SU-DHL-6 (cell line): ENCODE measurements at regions not wholly inside any gene's neighbourhood (a gene's known extent, or its start where the extent isn't known, plus 50 kb on each side); places are given as distances from the start of the nearest gene placed in this dataset.

ENCODE experiments used
- H2AFZ ChIP-seq: fragments of 200-600 bp; sonication (generic); 2 replicates; pipeline ENCODE4 v1.6.1; 2014; ENCODE audit warnings: low read depth, mild to moderate bottlenecking, moderate library complexity, mixed read lengths, antibody characterized with exemption, low read length; ENCODE audit not compliant: severe bottlenecking
- H3F3A ChIP-seq: fragments of 200-600 bp; shearing (Covaris generic); 2 replicates; pipeline ENCODE4 v1.6.0; 2016; ENCODE audit warnings: antibody characterized with exemption, mild to moderate bottlenecking; ENCODE audit not compliant: insufficient read depth
- H3K27ac ChIP-seq: fragments of 200-600 bp; sonication (generic); 2 replicates; pipeline ENCODE4 v1.5.1; 2016; ENCODE audit warnings: low read depth, mild to moderate bottlenecking, low read length, moderate library complexity, mixed read lengths
- H3K27me3 ChIP-seq: fragments of 200-600 bp; sonication (generic), shearing (Covaris generic); 2 replicates; pipeline ENCODE4 v1.6.0; 2014; ENCODE audit warnings: mild to moderate bottlenecking, low read length
- H3K36me3 ChIP-seq: fragments of 200-600 bp; sonication (generic); 2 replicates; pipeline ENCODE4 v1.6.1; 2014; ENCODE audit warnings: mild to moderate bottlenecking, low read length, mixed read lengths
- H3K4me2 ChIP-seq: fragments of 300-600, 200-600 bp; shearing (Covaris generic), sonication (generic); 2 replicates; pipeline ENCODE4 v1.6.0; 2014; ENCODE audit warnings: low read length, low read depth, mild to moderate bottlenecking; ENCODE audit not compliant: poor library complexity, severe bottlenecking
- H3K4me3 ChIP-seq: fragments of 200-600 bp; sonication (generic); 2 replicates; pipeline ENCODE4 v1.5.1; 2014; ENCODE audit warnings: antibody characterized with exemption, low read length, mild to moderate bottlenecking, mixed read lengths; ENCODE audit not compliant: insufficient read depth, poor library complexity, severe bottlenecking
- H3K79me2 ChIP-seq: fragments of 200-600 bp; sonication (generic); 2 replicates; pipeline ENCODE4 v1.6.1; 2014; ENCODE audit warnings: mild to moderate bottlenecking, low read length, moderate library complexity; ENCODE audit not compliant: insufficient read depth
- H3K9ac ChIP-seq: fragments of 200-600 bp; sonication (generic); 2 replicates; pipeline ENCODE4 v1.7.0; 2014; ENCODE audit warnings: mild to moderate bottlenecking, low read length
- H3K9me2 ChIP-seq: fragments of 200-600 bp; sonication (generic); replicated peaks from 2 replicates; pipeline ENCODE4 v1.6.1; 2014; ENCODE audit warnings: low read length; ENCODE audit not compliant: insufficient read depth
- H3K9me3 ChIP-seq: fragments of 200-600 bp; sonication (generic); 2 replicates; pipeline ENCODE4 v1.6.1; 2014; ENCODE audit warnings: low read length, mixed read lengths; ENCODE audit not compliant: insufficient read depth
- H4K20me1 ChIP-seq: fragments of 200-600 bp; sonication (generic); 2 replicates; pipeline ENCODE4 v1.6.1; 2014; ENCODE audit warnings: low read depth, mild to moderate bottlenecking, antibody characterized with exemption, low read length, moderate library complexity, mixed read lengths
- CTCF ChIP-seq: fragments of 200-600 bp; sonication (generic); IDR thresholded peaks from one replicate; pipeline ENCODE4 v1.5.1; 2017; ENCODE audit warnings: antibody characterized with exemption, mild to moderate bottlenecking, low read length, moderate library complexity; ENCODE audit not compliant: insufficient read depth, poor library complexity, severe bottlenecking
- EZH2phosphoT487 ChIP-seq: fragments of 200-600 bp; sonication (generic), shearing (Covaris generic); conservative IDR thresholded peaks from 2 replicates; pipeline ENCODE4 v1.6.1; 2018; ENCODE audit warnings: mild to moderate bottlenecking, antibody characterized with exemption, low read length, moderate library complexity, mixed read lengths

DNA sequence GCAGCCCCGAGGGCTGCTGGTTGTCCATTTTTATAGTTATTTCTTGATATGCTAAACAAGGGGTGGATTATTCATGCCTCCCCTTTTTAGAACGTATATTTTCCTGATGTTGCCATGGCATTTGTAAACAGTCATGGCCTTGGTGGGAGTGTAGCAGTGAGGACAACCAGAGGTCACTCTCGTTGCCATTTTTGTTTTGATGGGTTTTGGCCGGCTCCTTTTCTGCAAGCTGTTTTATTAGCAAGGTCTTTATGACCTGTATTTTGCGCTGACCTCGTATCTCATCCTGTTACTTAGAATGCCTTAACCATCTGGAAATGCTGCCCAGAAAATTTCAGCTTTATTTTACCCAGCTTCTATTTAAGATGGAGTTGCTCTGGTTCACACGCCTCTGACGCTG lies 825.8 kb upstream of the CDH2 start:
- no peaks in the 10 kb centered on the region for H3K9me2 ChIP-seq
- no peak overlapping the region for H3K27ac ChIP-seq
- no peaks in the 10 kb centered on the region for H4K20me1 ChIP-seq
- H3K79me2 ChIP-seq: no peaks in the 10 kb centered on the region
- H3K9me3 ChIP-seq: 0 out of 2 replicates have a peak, but pooled peaks cover 5% of the 10 kb centered on the region
- H3K4me3 ChIP-seq: no peak overlapping the region
- H3K36me3 ChIP-seq: no peaks in the 10 kb centered on the region
- no peaks in the 10 kb centered on the region for H3F3A ChIP-seq
- H3K27me3 ChIP-seq: no peaks in the 10 kb centered on the region
- H3K4me2 ChIP-seq: no peak overlapping the region
- H2AFZ ChIP-seq: no peak overlapping the region
- H3K9ac ChIP-seq: no peak overlapping the region
- TF ChIP-seq EZH2phosphoT487 (no peak), CTCF (no peak)

DNA sequence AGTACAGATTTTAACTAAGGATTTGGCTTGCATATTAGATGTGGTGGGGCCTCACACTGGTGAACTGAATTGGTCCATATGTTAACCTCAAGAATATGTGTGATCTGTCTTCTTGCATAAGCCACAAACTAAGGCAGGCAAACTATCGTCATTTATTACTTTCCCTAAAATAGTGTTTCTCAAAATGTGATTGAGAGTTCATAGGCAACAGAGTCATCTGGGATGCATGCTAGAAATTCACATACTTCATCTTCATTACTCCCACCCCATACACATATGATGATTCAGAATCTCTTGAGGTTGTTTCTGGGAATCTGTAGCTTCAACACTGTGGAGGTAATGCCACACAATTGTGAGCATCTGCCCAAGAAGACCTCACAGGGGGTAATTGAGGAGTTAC lies 822.8 kb upstream of the CDH2 start:
- H2AFZ ChIP-seq: no peak overlapping the region

DNA sequence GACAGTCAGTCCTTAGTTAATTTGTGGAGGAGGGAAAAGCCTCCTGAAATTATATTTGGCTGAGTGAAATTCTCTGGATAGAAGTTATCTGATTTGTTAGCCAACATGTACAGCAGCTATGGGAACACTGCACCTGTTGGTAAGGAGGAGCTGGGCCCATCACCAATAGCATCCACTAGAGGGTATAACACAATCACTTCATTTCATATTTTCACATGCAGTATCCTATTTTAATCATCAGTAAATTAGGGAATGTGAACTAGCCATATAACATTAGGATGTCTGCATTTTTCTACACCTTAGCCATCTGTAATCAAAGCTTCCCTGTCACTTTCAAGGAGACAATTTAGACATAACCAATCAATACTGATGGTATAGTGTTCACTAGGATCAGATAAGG lies 818.4 kb upstream of the CDH2 start:
- Histone ChIP-seq H3K4me2 (no peak overlapping the region), H3K79me2 (no peaks in the 10 kb centered on the region), H3K27me3 (no peaks in the 10 kb centered on the region), H3F3A (no peaks in the 10 kb centered on the region), H3K36me3 (no peaks in the 10 kb centered on the region), H3K27ac (no peak overlapping the region), H3K9me3 (no peaks in the 10 kb centered on the region), H3K9me2 (0 out of 2 replicates have a peak, but pooled peaks cover 4% of the 10 kb centered on the region), H3K4me3 (no peak overlapping the region), H3K9ac (no peak overlapping the region), H2AFZ (no peak overlapping the region), H4K20me1 (no peaks in the 10 kb centered on the region; the same call in 1 of the 2 replicates)
- TF ChIP-seq EZH2phosphoT487 (no peak), CTCF (no peak)

More for the DNA sequence above, 822.8 kb upstream of the CDH2 start:
- no peak overlapping the region for H3K4me2 ChIP-seq
- TF ChIP-seq EZH2phosphoT487 (no peak), CTCF (no peak)
- H3K27me3 ChIP-seq: no peaks in the 10 kb centered on the region
- 0 out of 2 replicates have a peak, but pooled peaks cover 5% of the 10 kb centered on the region for H3K9me3 ChIP-seq
- no peak overlapping the region for H3K4me3 ChIP-seq
- H3K9ac ChIP-seq: no peak overlapping the region
- H4K20me1 ChIP-seq: no peaks in the 10 kb centered on the region; the same call in 1 of the 2 replicates
- H3F3A ChIP-seq: no peaks in the 10 kb centered on the region
- no peak overlapping the region for H3K27ac ChIP-seq
- no peaks in the 10 kb centered on the region for H3K36me3 ChIP-seq
- H3K79me2 ChIP-seq: no peaks in the 10 kb centered on the region
- 0 out of 2 replicates have a peak, but pooled peaks cover 4% of the 10 kb centered on the region for H3K9me2 ChIP-seq

DNA sequence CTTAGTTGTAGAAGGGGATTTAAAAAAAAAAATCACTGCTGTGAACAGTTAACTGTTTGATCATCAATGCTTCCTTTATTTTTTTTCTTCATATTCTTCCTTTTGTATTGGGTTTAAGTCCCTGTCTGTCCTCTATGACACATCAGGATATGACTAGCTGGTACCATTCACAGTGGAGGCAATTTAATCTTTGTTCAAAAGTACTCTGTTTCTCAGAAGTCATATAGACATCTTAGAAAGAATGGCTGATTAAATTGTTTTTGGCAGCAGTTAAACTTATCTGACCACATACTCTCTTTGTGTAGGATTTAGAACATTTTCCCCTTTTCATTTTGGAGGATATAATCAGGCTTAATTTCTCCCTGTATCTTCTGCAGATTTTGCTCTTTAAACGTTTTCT lies 807.8 kb upstream of the CDH2 start:
- Histone ChIP-seq H4K20me1 (no peaks in the 10 kb centered on the region), H3K9me3 (0 out of 2 replicates have a peak, but pooled peaks cover 5% of the 10 kb centered on the region), H3K27ac (no peak overlapping the region), H3K27me3 (no peaks in the 10 kb centered on the region), H2AFZ (no peak overlapping the region), H3K79me2 (no peaks in the 10 kb centered on the region), H3K9me2 (no peaks in the 10 kb centered on the region), H3K36me3 (no peaks in the 10 kb centered on the region), H3K4me2 (no peak overlapping the region), H3K9ac (no peak overlapping the region), H3F3A (no peaks in the 10 kb centered on the region), H3K4me3 (no peak overlapping the region)
- TF ChIP-seq CTCF (no peak), EZH2phosphoT487 (no peak)
